ENCODE measurements at regions not wholly inside any gene's neighbourhood (a gene's known extent, or its start where the extent isn't known, plus 50 kb on each side); places are given as distances from the start of the nearest gene placed in this dataset.

- Mint-ChIP-seq H3K4me3 (no peak overlapping the region), H3K27ac (no peak overlapping the region), H3K9me3 (no peaks in the 10 kb centered on the region), H3K36me3 (no peaks in the 10 kb centered on the region), H3K4me1 (peaks cover 0 to 1% (median 0%) of the 10 kb centered on the region in 4 donors), H3K27me3 (peaks cover 0 to 13% (median 0%) of the 10 kb centered on the region in 5 donors)
- ATAC-seq (no peak), DNase-seq (no peak)
- POLR2A ChIA-PET: no interaction called here
Measured at GRCh38 chr4:144579411-144580030, 66.4 kb upstream of the HHIP start.

- POLR2A ChIA-PET: no interaction called here
- Mint-ChIP-seq H3K9me3 (no peaks in the 10 kb centered on the region), H3K27me3 (peaks cover 0 to 13% (median 0%) of the 10 kb centered on the region in 5 donors), H3K36me3 (no peaks in the 10 kb centered on the region), H3K4me1 (no peaks in the 10 kb centered on the region), H3K4me3 (no peak overlapping the region), H3K27ac (no peak overlapping the region)
- ATAC-seq (no peak), DNase-seq (no peak)
Measured at GRCh38 chr4:144580430-144580829, 65.5 kb upstream of the HHIP start.

- POLR2A ChIA-PET: no interaction called here
- Mint-ChIP-seq H3K27me3 (peaks cover 0 to 13% (median 0%) of the 10 kb centered on the region in 5 donors), H3K9me3 (peaks cover 0 to 8% (median under 1%) of the 10 kb centered on the region in 9 donors), H3K27ac (no peak overlapping the region), H3K4me1 (no peaks in the 10 kb centered on the region), H3K36me3 (no peaks in the 10 kb centered on the region), H3K4me3 (no peak overlapping the region)
- DNase-seq (no peak), ATAC-seq (no peak)
Measured at GRCh38 chr4:144582105-144582850, 63.7 kb upstream of the HHIP start.

- H3K27ac Mint-ChIP-seq: no peak overlapping the region
- H3K4me1 Mint-ChIP-seq: no peaks in the 10 kb centered on the region
- H3K36me3 Mint-ChIP-seq: peaks cover 0 to 4% (median 0%) of the 10 kb centered on the region in 3 donors
Measured at GRCh38 chr4:144582975-144583374, 63.0 kb upstream of the HHIP start.

GRCh38 chr4:144583658-144584057 is 62.3 kb upstream of the HHIP start:
- Mint-ChIP-seq H3K27ac (no peak overlapping the region), H3K36me3 (peaks cover 0 to 4% (median 0%) of the 10 kb centered on the region in 3 donors), H3K9me3 (peaks cover 3 to 15% (median 6%) of the 10 kb centered on the region in 9 donors), H3K27me3 (peaks cover 0 to 12% (median 0%) of the 10 kb centered on the region in 5 donors), H3K4me3 (no peak overlapping the region), H3K4me1 (no peaks in the 10 kb centered on the region)
- no peak for DNase-seq
- POLR2A ChIA-PET: no interaction called here
- ATAC-seq: no peak

More at GRCh38 chr4:144582975-144583374, 63.0 kb upstream of the HHIP start:
- no peak for ATAC-seq
- Mint-ChIP-seq H3K4me3 (no peak overlapping the region), H3K9me3 (peaks cover 2 to 14% (median 6%) of the 10 kb centered on the region in 9 donors), H3K27me3 (peaks cover 0 to 13% (median 0%) of the 10 kb centered on the region in 5 donors)
- no peak for DNase-seq
- POLR2A ChIA-PET: no interaction called here

- H3K9me3 Mint-ChIP-seq: peaks cover 4 to 16% (median 6%) of the 10 kb centered on the region in 9 donors
- DNase-seq (no peak), ATAC-seq (no peak)
- no peak overlapping the region for H3K4me3 Mint-ChIP-seq
- H3K27ac Mint-ChIP-seq: no peak overlapping the region
- POLR2A ChIA-PET: no interaction called here
- H3K4me1 Mint-ChIP-seq: no peaks in the 10 kb centered on the region
- peaks cover 0 to 9% (median 0%) of the 10 kb centered on the region in 5 donors for H3K27me3 Mint-ChIP-seq
- peaks cover 0 to 4% (median 0%) of the 10 kb centered on the region in 3 donors for H3K36me3 Mint-ChIP-seq
Measured at GRCh38 chr4:144584428-144584827, 61.5 kb upstream of the HHIP start.

- DNase-seq (no peak), ATAC-seq (no peak)
- Mint-ChIP-seq H3K4me1 (no peaks in the 10 kb centered on the region), H3K27ac (no peak overlapping the region), H3K4me3 (no peak overlapping the region), H3K27me3 (peaks cover 0 to 4% (median 0%) of the 10 kb centered on the region in 5 donors), H3K36me3 (peaks cover 0 to 4% (median 0%) of the 10 kb centered on the region in 3 donors), H3K9me3 (peaks cover 4 to 16% (median 6%) of the 10 kb centered on the region in 9 donors)
- POLR2A ChIA-PET: no interaction called here
Measured at GRCh38 chr4:144589512-144589911, 56.4 kb upstream of the HHIP start.

- Mint-ChIP-seq H3K27ac (no peak overlapping the region), H3K9me3 (peaks cover 4 to 16% (median 6%) of the 10 kb centered on the region in 9 donors), H3K27me3 (peaks cover 0 to 4% (median 0%) of the 10 kb centered on the region in 5 donors), H3K4me3 (no peak overlapping the region), H3K36me3 (peaks cover 0 to 4% (median 0%) of the 10 kb centered on the region in 3 donors), H3K4me1 (no peaks in the 10 kb centered on the region)
- POLR2A ChIA-PET: no interaction called here
- ATAC-seq (no peak), DNase-seq (no peak)
Measured at GRCh38 chr4:144590020-144590419, 55.9 kb upstream of the HHIP start.

GRCh38 chr4:144591401-144591800 is 54.6 kb upstream of the HHIP start:
- Mint-ChIP-seq H3K27me3 (peaks cover 0 to 4% (median 0%) of the 10 kb centered on the region in 5 donors), H3K4me1 (no peaks in the 10 kb centered on the region), H3K4me3 (no peak overlapping the region), H3K36me3 (peaks cover 0 to 4% (median 0%) of the 10 kb centered on the region in 3 donors), H3K27ac (no peak overlapping the region), H3K9me3 (peaks cover 4 to 16% (median 6%) of the 10 kb centered on the region in 9 donors)
- no peak for DNase-seq
- POLR2A ChIA-PET: no interaction called here
- ATAC-seq: no peak

- H3K4me3 Mint-ChIP-seq: no peak overlapping the region
- POLR2A ChIA-PET: no interaction called here
Measured at GRCh38 chr4:144592264-144592663, 53.7 kb upstream of the HHIP start.

GRCh38 chr4:144594471-144594986 is 51.4 kb upstream of the HHIP start:
- peaks cover 0 to 1% (median 0%) of the 10 kb centered on the region in 9 donors for H3K9me3 Mint-ChIP-seq
- H3K36me3 Mint-ChIP-seq: no peaks in the 10 kb centered on the region
- no peak overlapping the region for H3K27ac Mint-ChIP-seq
- DNase-seq (no peak), ATAC-seq (no peak)
- POLR2A ChIA-PET: no interaction called here
- peaks cover 0 to 5% (median 0%) of the 10 kb centered on the region in 5 donors for H3K27me3 Mint-ChIP-seq
- no peak overlapping the region for H3K4me3 Mint-ChIP-seq
- H3K4me1 Mint-ChIP-seq: no peaks in the 10 kb centered on the region

More at GRCh38 chr4:144592264-144592663, 53.7 kb upstream of the HHIP start:
- Mint-ChIP-seq H3K36me3 (peaks cover 0 to 4% (median 0%) of the 10 kb centered on the region in 3 donors), H3K27ac (no peak overlapping the region), H3K4me1 (no peaks in the 10 kb centered on the region), H3K27me3 (peaks cover 0 to 9% (median 0%) of the 10 kb centered on the region in 5 donors), H3K9me3 (peaks cover 4 to 16% (median 6%) of the 10 kb centered on the region in 9 donors)
- ATAC-seq (no peak), DNase-seq (no peak)

- Mint-ChIP-seq H3K27me3 (peaks cover 0 to 5% (median 0%) of the 10 kb centered on the region in 5 donors), H3K4me1 (no peaks in the 10 kb centered on the region), H3K27ac (no peak overlapping the region), H3K9me3 (peaks cover 0 to 13% (median 2%) of the 10 kb centered on the region in 9 donors), H3K4me3 (no peak overlapping the region), H3K36me3 (no peaks in the 10 kb centered on the region)
- DNase-seq (no peak), ATAC-seq (no peak)
- POLR2A ChIA-PET: no interaction called here
Measured at GRCh38 chr4:144595681-144596080, 50.3 kb upstream of the HHIP start.
